Keratinocyte (primary cell): ENCODE measurements at regions not wholly inside any gene's neighbourhood (a gene's known extent, or its start where the extent isn't known, plus 50 kb on each side); places are given as distances from the start of the nearest gene placed in this dataset.

ENCODE experiments used
- EZH2 ChIP-seq: IDR thresholded peaks from one replicate; pipeline ENCODE4 v1.6.1; 2012; ENCODE audit warnings: inconsistent platforms, mild to moderate bottlenecking, low read length, moderate library complexity
- TF ChIP-seq, protein P1 (sequence below), 3 experiments: IDR thresholded peaks in 1 of 3; conservative IDR thresholded peaks in 1 of 3; optimal IDR thresholded peaks in 1 of 3; 2 replicates in 2 of 3; 3 replicates in 1 of 3; pipeline versions ENCODE3 to v1.5.1; 2011; ENCODE audit warnings: low read length in 3 of 3, mild to moderate bottlenecking in 3 of 3, moderate library complexity in 2 of 3, control low read depth in 1 of 3, inconsistent platforms in 1 of 3; ENCODE audit not compliant: insufficient read depth in 2 of 3; ENCODE audit errors: extremely low read depth in 1 of 3

DNA sequence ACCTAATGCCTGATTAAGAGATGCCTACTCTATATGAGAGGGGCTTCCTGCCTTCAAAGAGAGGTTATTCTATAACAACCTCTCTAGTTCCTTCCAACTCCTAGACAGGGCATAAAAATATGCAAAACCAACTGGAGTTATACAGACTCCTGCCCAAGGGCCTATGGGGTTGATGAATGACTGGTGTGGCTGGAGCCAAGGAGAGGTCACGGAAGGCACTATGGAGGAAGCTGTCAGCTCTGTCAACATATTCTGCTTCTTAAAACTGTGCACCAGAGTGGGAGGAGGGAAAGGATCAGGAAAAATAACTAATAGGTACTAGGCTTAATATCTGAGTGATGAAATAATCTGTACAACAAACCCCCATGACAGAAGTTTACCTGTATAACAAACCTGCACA, 120.9 kb upstream of the CDC42EP3 start:
- TF ChIP-seq, protein P1, sequence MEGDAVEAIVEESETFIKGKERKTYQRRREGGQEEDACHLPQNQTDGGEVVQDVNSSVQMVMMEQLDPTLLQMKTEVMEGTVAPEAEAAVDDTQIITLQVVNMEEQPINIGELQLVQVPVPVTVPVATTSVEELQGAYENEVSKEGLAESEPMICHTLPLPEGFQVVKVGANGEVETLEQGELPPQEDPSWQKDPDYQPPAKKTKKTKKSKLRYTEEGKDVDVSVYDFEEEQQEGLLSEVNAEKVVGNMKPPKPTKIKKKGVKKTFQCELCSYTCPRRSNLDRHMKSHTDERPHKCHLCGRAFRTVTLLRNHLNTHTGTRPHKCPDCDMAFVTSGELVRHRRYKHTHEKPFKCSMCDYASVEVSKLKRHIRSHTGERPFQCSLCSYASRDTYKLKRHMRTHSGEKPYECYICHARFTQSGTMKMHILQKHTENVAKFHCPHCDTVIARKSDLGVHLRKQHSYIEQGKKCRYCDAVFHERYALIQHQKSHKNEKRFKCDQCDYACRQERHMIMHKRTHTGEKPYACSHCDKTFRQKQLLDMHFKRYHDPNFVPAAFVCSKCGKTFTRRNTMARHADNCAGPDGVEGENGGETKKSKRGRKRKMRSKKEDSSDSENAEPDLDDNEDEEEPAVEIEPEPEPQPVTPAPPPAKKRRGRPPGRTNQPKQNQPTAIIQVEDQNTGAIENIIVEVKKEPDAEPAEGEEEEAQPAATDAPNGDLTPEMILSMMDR (optimal IDR thresholded peaks at IDR 0.05 in 1 of 3, IDR thresholded peaks at IDR 0.05 in 1 of 3, conservative IDR thresholded peaks at IDR 0.05 in 1 of 3; ENCODE audit: extremely low read depth in 1 of 3, insufficient read depth in 2 of 3, low read length in 3 of 3) = no peak
- no peak for TF ChIP-seq EZH2
